Erythroblast (primary cell): ENCODE measurements at regions not wholly inside any gene's neighbourhood (a gene's known extent, or its start where the extent isn't known, plus 50 kb on each side); places are given as distances from the start of the nearest gene placed in this dataset.

Experiments used
- GATA1 ChIP-seq: IDR thresholded peaks from 2 replicates; pipeline ENCODE4 v1.6.1; 2011; ENCODE audit warnings: low read depth, mild to moderate bottlenecking, control low read depth, low read length, moderate library complexity
- POLR2A ChIP-seq: IDR thresholded peaks from 2 replicates; pipeline ENCODE4 v1.6.1; 2011; ENCODE audit warnings: mild to moderate bottlenecking, low read length

GRCh38 chr2:234355021-234355720 is 141.7 kb downstream of the ARL4C start:
- TF ChIP-seq POLR2A, result no peak
- no peak for TF ChIP-seq GATA1
